ENCODE measurements at regions not wholly inside any gene's neighbourhood (a gene's known extent, or its start where the extent isn't known, plus 50 kb on each side); places are given as distances from the start of the nearest gene placed in this dataset.

GRCh38 chr12:60176891-60177290, 581.1 kb downstream of the SLC16A7 start:
- TF ChIP-seq POLR2A (IDR thresholded peaks at IDR 0.05; ENCODE audit: control extremely low read depth in 1 of 2, low read depth in 2 of 2, low read length in 2 of 2) (no peak), POLR2AphosphoS5 (IDR thresholded peaks at IDR 0.05; ENCODE audit: low read depth, low read length) (no peak), CTCF (IDR thresholded peaks at IDR 0.05; ENCODE audit: control extremely low read depth in 1 of 3, insufficient read depth in 1 of 3, low read depth in 1 of 3, low read length in 3 of 3) (no peak), CHD7 (IDR thresholded peaks at IDR 0.05; ENCODE audit: insufficient replicate concordance, low read length) (no peak), HDAC6 (IDR thresholded peaks at IDR 0.05; ENCODE audit: low read depth, low read length) (no peak), SUZ12 (IDR thresholded peaks at IDR 0.05; ENCODE audit: low read length) (no peak), HDAC2 (IDR thresholded peaks at IDR 0.05; ENCODE audit: borderline replicate concordance in 1 of 2, low read depth in 2 of 2, low read length in 2 of 2) (no peak), SP2 (IDR thresholded peaks at IDR 0.05; ENCODE audit: low read length) (no peak), SIN3A (conservative IDR thresholded peaks at IDR 0.05 in 1 of 2, IDR thresholded peaks at IDR 0.05 in 1 of 2; ENCODE audit: low read depth in 1 of 2, low read length in 2 of 2) (no peak), FOSL1 (IDR thresholded peaks at IDR 0.05; ENCODE audit: insufficient read depth, low read depth, low read length) (no peak), CHD2 (IDR thresholded peaks at IDR 0.05; ENCODE audit: low read length) (no peak), GTF2F1 (IDR thresholded peaks at IDR 0.05; ENCODE audit: borderline replicate concordance, low read depth, low read length) (no peak), EGR1 (IDR thresholded peaks at IDR 0.05; ENCODE audit: borderline replicate concordance, low read depth, low read length) (no peak), TEAD4 (IDR thresholded peaks at IDR 0.05; ENCODE audit: low read depth, low read length) (no peak)
